ENCODE measurements at regions not wholly inside any gene's neighbourhood (a gene's known extent, or its start where the extent isn't known, plus 50 kb on each side); places are given as distances from the start of the nearest gene placed in this dataset.

DNA sequence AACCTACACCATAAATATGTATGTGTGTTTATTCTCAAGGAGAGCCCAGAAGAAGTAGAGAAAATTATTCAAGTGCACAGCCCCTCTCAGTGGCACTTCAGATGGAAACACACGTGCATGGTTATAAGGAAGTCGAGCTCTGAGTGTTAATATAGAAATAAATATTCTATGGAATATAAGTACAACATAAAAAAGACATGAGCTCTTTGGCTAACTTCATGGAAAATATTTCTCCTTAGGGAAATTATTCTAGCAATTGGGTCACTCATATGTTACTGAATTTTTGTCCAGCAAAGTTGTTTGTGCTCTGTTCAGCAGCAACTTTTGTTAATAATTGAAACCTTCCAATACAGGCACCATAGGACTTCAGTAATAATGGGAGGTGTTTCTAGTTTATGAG is 939.0 kb downstream of the LRFN5 start:
- TF ChIP-seq POLR2A (IDR thresholded peaks at IDR 0.05), result no peak
- no peak for TF ChIP-seq CTCF (IDR thresholded peaks at IDR 0.05)
- TF ChIP-seq POLR2AphosphoS5 (IDR thresholded peaks at IDR 0.05; ENCODE audit: insufficient read depth in 1 of 2, low read depth in 1 of 2), result no peak
